AG09319 (cell line): ENCODE measurements at regions not wholly inside any gene's neighbourhood (a gene's known extent, or its start where the extent isn't known, plus 50 kb on each side); places are given as distances from the start of the nearest gene placed in this dataset.
"Not testable (repeated sequence)": the region's sequence is repeated elsewhere in the genome, so short reads cannot be mapped to it uniquely, and the experiment has no call there.

ENCODE experiments used
- DNase-seq: peaks from one replicate; pipeline ENCODE4 v3.0.0-alpha.2; 2010; ENCODE audit warnings: low read depth; ENCODE audit errors: extremely low read depth
- CTCF ChIP-seq: IDR thresholded peaks from 2 replicates; pipeline ENCODE4 v1.5.1; 2011; ENCODE audit warnings: low read depth, mild to moderate bottlenecking, inconsistent platforms, low read length, moderate library complexity

GRCh38 chrX:120732461-120732860 is 102.6 kb upstream of the C1GALT1C1 start:
- DNase-seq, result no peak
- TF ChIP-seq CTCF, result no peak

GRCh38 chrX:120731386-120731785 is 101.5 kb upstream of the C1GALT1C1 start:
- TF ChIP-seq CTCF, result no peak

GRCh38 chrX:120729506-120730255 is 99.8 kb upstream of the C1GALT1C1 start:
- not testable (repeated sequence) for DNase-seq

More at GRCh38 chrX:120731386-120731785, 101.5 kb upstream of the C1GALT1C1 start:
- DNase-seq, result no peak

GRCh38 chrX:120727911-120728310 is 98.1 kb upstream of the C1GALT1C1 start:
- TF ChIP-seq CTCF, result no peak
- no peak for DNase-seq

GRCh38 chrX:120727452-120727851 is 97.6 kb upstream of the C1GALT1C1 start:
- no peak for TF ChIP-seq CTCF
- DNase-seq, result no peak

- no peak for DNase-seq
- TF ChIP-seq CTCF, result no peak
These were observed 96.4 kb upstream of the C1GALT1C1 start for GRCh38 chrX:120726294-120726693.

GRCh38 chrX:120725874-120726273 is 96.0 kb upstream of the C1GALT1C1 start:
- no peak for TF ChIP-seq CTCF
- DNase-seq, result no peak

GRCh38 chrX:120719622-120720021 is 89.8 kb upstream of the C1GALT1C1 start:
- no peak for DNase-seq
- TF ChIP-seq CTCF, result no peak
